ENCODE measurements at regions not wholly inside any gene's neighbourhood (a gene's known extent, or its start where the extent isn't known, plus 50 kb on each side); places are given as distances from the start of the nearest gene placed in this dataset.

- Histone ChIP-seq H3K27ac (no peak overlapping the region), H3K4me3 (no peak overlapping the region), H3K4me1 (no peaks in the 10 kb centered on the region), H3K27me3 (no peaks in the 10 kb centered on the region), H3K36me3 (replicated peaks in 1 of 2; ENCODE audit: insufficient read depth in 1 of 2, low read depth in 2 of 2) (no peaks in the 10 kb centered on the region), H3K9me3 (no peaks in the 10 kb centered on the region)
- intact Hi-C loops (cut with DNase I) = no loop called here
- TF ChIP-seq POLR2A (IDR thresholded peaks at IDR 0.05) = no peak
- TF ChIP-seq CTCF (IDR thresholded peaks at IDR 0.05) = no peak
- WGBS, 2 donors = 62 to 65% methylated on average over 8 to 9 of the region's 9 CpGs
- no peak for ATAC-seq
- no peak for DNase-seq
Observed at GRCh38 chr6:14583826-14584225, 466.3 kb downstream of the CD83 start.

- Histone ChIP-seq H3K36me3 (replicated peaks in 1 of 2; ENCODE audit: insufficient read depth in 1 of 2, low read depth in 2 of 2) (no peaks in the 10 kb centered on the region), H3K27me3 (no peaks in the 10 kb centered on the region), H3K9me3 (no peaks in the 10 kb centered on the region), H3K27ac (no peak overlapping the region), H3K4me3 (no peak overlapping the region), H3K4me1 (no peaks in the 10 kb centered on the region)
- ATAC-seq = no peak
- intact Hi-C loops (cut with DNase I) = no loop called here
- TF ChIP-seq POLR2A (IDR thresholded peaks at IDR 0.05) (no peak), CTCF (IDR thresholded peaks at IDR 0.05) (peak in 2 of 7 experiments; percentile 3 to 9)
- DNase-seq = no peak
- 38 to 47% methylated on average over 5 of the region's 5 CpGs for WGBS, 2 donors
Observed at GRCh38 chr6:14584450-14584849, 466.9 kb downstream of the CD83 start.

GRCh38 chr6:14585689-14586088 is 468.1 kb downstream of the CD83 start:
- Histone ChIP-seq H3K4me1 (no peaks in the 10 kb centered on the region), H3K4me3 (no peak overlapping the region), H3K36me3 (replicated peaks in 1 of 2; ENCODE audit: insufficient read depth in 1 of 2, low read depth in 2 of 2) (no peaks in the 10 kb centered on the region), H3K9me3 (no peaks in the 10 kb centered on the region), H3K27me3 (no peaks in the 10 kb centered on the region), H3K27ac (no peak overlapping the region)
- ATAC-seq (no peak), DNase-seq (no peak)
- WGBS, 2 donors = 81 to 83% methylated on average over 1 of the region's 1 CpG
- TF ChIP-seq POLR2A (IDR thresholded peaks at IDR 0.05) = no peak
- TF ChIP-seq CTCF (IDR thresholded peaks at IDR 0.05) = no peak
- intact Hi-C loops (cut with DNase I) = no loop called here

GRCh38 chr6:14589175-14589574 is 471.6 kb downstream of the CD83 start:
- TF ChIP-seq CTCF (IDR thresholded peaks at IDR 0.05) (no peak), POLR2A (IDR thresholded peaks at IDR 0.05) (no peak)
- Histone ChIP-seq H3K36me3 (replicated peaks in 1 of 2; ENCODE audit: insufficient read depth in 1 of 2, low read depth in 2 of 2) (no peaks in the 10 kb centered on the region), H3K4me1 (no peaks in the 10 kb centered on the region), H3K27me3 (no peaks in the 10 kb centered on the region), H3K27ac (no peak overlapping the region), H3K4me3 (no peak overlapping the region), H3K9me3 (no peaks in the 10 kb centered on the region)
- intact Hi-C loops (cut with DNase I) = no loop called here
- DNase-seq = no peak
- ATAC-seq = no peak
- WGBS, 2 donors = 63 to 70% methylated on average over 6 of the region's 6 CpGs

GRCh38 chr6:14590586-14590985 is 473.0 kb downstream of the CD83 start:
- no peak for ATAC-seq
- no peak overlapping the region for H3K27ac ChIP-seq

More at GRCh38 chr6:14590586-14590985, 473.0 kb downstream of the CD83 start:
- TF ChIP-seq POLR2A (IDR thresholded peaks at IDR 0.05) = no peak
- TF ChIP-seq CTCF (IDR thresholded peaks at IDR 0.05) = no peak
- no peak for DNase-seq
- H3K4me3 ChIP-seq = no peak overlapping the region
- no peaks in the 10 kb centered on the region for H3K36me3 ChIP-seq (replicated peaks in 1 of 2; ENCODE audit: insufficient read depth in 1 of 2, low read depth in 2 of 2)
- 51 to 58% methylated on average over 6 of the region's 6 CpGs for WGBS, 2 donors
- H3K27me3 ChIP-seq = no peaks in the 10 kb centered on the region
- intact Hi-C loops (cut with DNase I) = no loop called here
- H3K4me1 ChIP-seq = no peaks in the 10 kb centered on the region
- no peaks in the 10 kb centered on the region for H3K9me3 ChIP-seq

All from body of pancreas (tissue), 4 donors.